C4-2B (cell line): ENCODE measurements at regions not wholly inside any gene's neighbourhood (a gene's known extent, or its start where the extent isn't known, plus 50 kb on each side); places are given as distances from the start of the nearest gene placed in this dataset.

ENCODE experiments used
- ZFX ChIP-seq: fragments of 450-650 bp; IDR thresholded peaks from 2 replicates; pipeline ENCODE4 v1.6.1; 2017
- TF ChIP-seq, protein P1 (sequence below): fragments of 450-650 bp; conservative IDR thresholded peaks from 2 replicates; pipeline ENCODE4 v1.5.1; 2017; ENCODE audit warnings: mild to moderate bottlenecking

DNA sequence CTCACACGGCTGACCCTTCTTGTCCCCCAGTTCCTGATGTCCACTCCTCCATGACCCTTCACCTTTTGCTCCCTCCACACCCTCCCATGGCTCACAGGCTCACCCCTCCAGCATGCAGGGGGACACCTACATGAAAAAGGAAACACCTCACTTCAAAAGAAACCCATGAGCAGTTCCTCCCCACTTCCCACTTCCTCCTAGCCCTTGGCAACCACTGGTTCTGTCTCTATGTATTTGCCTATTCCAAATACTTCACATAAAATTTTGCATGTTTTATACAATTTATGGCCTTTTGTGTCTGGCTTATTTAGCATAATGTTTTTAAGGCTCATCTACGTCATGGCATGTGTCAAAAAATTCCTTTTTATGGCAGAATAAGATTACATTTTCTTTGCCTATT lies 100.2 kb upstream of the S1PR3 start:
- TF ChIP-seq, protein P1, sequence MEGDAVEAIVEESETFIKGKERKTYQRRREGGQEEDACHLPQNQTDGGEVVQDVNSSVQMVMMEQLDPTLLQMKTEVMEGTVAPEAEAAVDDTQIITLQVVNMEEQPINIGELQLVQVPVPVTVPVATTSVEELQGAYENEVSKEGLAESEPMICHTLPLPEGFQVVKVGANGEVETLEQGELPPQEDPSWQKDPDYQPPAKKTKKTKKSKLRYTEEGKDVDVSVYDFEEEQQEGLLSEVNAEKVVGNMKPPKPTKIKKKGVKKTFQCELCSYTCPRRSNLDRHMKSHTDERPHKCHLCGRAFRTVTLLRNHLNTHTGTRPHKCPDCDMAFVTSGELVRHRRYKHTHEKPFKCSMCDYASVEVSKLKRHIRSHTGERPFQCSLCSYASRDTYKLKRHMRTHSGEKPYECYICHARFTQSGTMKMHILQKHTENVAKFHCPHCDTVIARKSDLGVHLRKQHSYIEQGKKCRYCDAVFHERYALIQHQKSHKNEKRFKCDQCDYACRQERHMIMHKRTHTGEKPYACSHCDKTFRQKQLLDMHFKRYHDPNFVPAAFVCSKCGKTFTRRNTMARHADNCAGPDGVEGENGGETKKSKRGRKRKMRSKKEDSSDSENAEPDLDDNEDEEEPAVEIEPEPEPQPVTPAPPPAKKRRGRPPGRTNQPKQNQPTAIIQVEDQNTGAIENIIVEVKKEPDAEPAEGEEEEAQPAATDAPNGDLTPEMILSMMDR = no peak
- no peak for TF ChIP-seq ZFX
